Dendritic cell treated with granulocyte-macrophage colony-stimulating factor and Interleukin-4, amounts not matched to agents 40 ng/mL and 50 ng/mL, for 4 days (primary cell): ENCODE measurements at regions not wholly inside any gene's neighbourhood (a gene's known extent, or its start where the extent isn't known, plus 50 kb on each side); places are given as distances from the start of the nearest gene placed in this dataset.

ENCODE experiments used
- H3K27ac Mint-ChIP-seq: one replicate; pipeline ENCODE4 v1.8.0; 2022; ENCODE audit warnings: mild to moderate bottlenecking, mixed read lengths
- H3K27me3 Mint-ChIP-seq: one replicate; pipeline ENCODE4 v1.8.0; 2022; ENCODE audit warnings: mild to moderate bottlenecking, mixed read lengths
- H3K36me3 Mint-ChIP-seq: one replicate; pipeline ENCODE4 v1.8.0; 2022; ENCODE audit warnings: low read depth, mixed read lengths
- H3K4me1 Mint-ChIP-seq: one replicate; pipeline ENCODE4 v1.8.0; 2022; ENCODE audit warnings: low read depth, mixed read lengths
- H3K4me3 Mint-ChIP-seq: one replicate; pipeline ENCODE4 v1.8.0; 2022; ENCODE audit warnings: mild to moderate bottlenecking, moderate library complexity, mixed read lengths
- H3K9me3 Mint-ChIP-seq: one replicate; pipeline ENCODE4 v1.8.0; 2022; ENCODE audit warnings: mixed read lengths
- intact Hi-C: fragments of 100-400 bp; cut with micrococcal nuclease; formaldehyde crosslinking; loops from one replicate; pipeline ENCODE4 v1.15.0; 2022

- Mint-ChIP-seq H3K4me1 (no peaks in the 10 kb centered on the region), H3K27me3 (no peaks in the 10 kb centered on the region), H3K36me3 (no peaks in the 10 kb centered on the region), H3K9me3 (peaks cover 20% of the 10 kb centered on the region), H3K27ac (no peak overlapping the region), H3K4me3 (no peak overlapping the region)
- intact Hi-C loops = no loop called here
These were observed 1467.3 kb upstream of the MIR17HG start for GRCh38 chr13:89880201-89880600.

DNA sequence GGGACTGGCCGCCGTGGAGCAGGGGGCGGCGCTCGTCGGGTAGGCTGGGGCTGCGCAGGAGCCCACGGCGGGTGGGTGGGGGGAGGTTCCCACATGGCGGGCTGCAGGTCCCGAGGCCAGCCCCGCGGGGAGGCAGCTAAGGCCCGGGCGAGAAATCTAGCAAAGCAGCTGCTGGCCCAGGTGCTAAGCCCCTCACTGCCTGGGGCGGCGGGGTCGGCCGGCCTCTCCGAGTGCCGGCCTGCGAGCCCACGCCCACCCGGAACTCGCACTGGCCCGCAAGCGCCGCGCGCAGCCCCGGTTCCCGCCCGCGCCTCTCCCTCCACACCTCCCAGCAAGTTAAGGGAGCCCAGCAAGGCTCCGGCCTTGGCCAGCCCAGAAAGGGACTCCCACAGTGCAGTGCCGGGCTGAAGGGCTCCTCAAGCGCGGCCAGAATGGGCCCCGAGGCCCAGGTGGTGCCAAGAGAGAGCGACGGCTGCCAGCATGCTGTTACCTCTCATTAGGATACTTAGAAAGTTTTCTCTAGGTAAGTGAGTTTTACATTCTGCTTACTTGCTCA is 1463.5 kb upstream of the MIR17HG start:
- peaks cover 20% of the 10 kb centered on the region for H3K9me3 Mint-ChIP-seq
- intact Hi-C loops = no loop called here
- H3K4me3 Mint-ChIP-seq = no peak overlapping the region
- no peaks in the 10 kb centered on the region for H3K27me3 Mint-ChIP-seq
- no peaks in the 10 kb centered on the region for H3K36me3 Mint-ChIP-seq
- no peaks in the 10 kb centered on the region for H3K4me1 Mint-ChIP-seq
- no peak overlapping the region for H3K27ac Mint-ChIP-seq

- Mint-ChIP-seq H3K27ac (no peak overlapping the region), H3K4me3 (no peak overlapping the region), H3K4me1 (no peaks in the 10 kb centered on the region), H3K9me3 (peaks cover 6% of the 10 kb centered on the region), H3K36me3 (no peaks in the 10 kb centered on the region), H3K27me3 (no peaks in the 10 kb centered on the region)
- intact Hi-C loops = no loop called here
These were observed 1456.7 kb upstream of the MIR17HG start for GRCh38 chr13:89890806-89891205.

DNA sequence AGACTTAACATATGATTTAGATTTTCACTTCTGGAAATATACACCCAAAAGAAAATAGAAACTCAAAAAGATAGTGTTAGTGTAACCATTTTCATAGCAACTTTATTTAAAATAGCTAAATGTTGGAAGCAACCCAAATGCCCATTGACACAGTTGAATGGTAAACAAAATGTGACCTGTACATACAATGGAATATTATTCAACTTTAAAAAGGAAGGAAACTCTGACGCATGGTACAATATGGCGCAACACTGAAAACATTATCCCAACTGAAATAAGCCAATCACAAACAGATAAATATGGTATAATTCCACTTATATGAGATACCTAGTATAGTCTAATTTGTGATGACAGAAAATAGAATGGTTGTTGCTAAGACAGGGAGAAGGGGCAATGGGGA is 1456.1 kb upstream of the MIR17HG start:
- no peaks in the 10 kb centered on the region for H3K36me3 Mint-ChIP-seq
- H3K27ac Mint-ChIP-seq = no peak overlapping the region

GRCh38 chr13:89897681-89898080 is 1449.8 kb upstream of the MIR17HG start:
- intact Hi-C loops = no loop called here
- Mint-ChIP-seq H3K4me1 (no peaks in the 10 kb centered on the region), H3K9me3 (peaks cover 9% of the 10 kb centered on the region), H3K27me3 (no peaks in the 10 kb centered on the region), H3K36me3 (no peaks in the 10 kb centered on the region), H3K27ac (no peak overlapping the region), H3K4me3 (no peak overlapping the region)

More for the DNA sequence above, 1456.1 kb upstream of the MIR17HG start:
- H3K4me3 Mint-ChIP-seq = no peak overlapping the region
- no peaks in the 10 kb centered on the region for H3K4me1 Mint-ChIP-seq
- peaks cover 6% of the 10 kb centered on the region for H3K9me3 Mint-ChIP-seq
- no peaks in the 10 kb centered on the region for H3K27me3 Mint-ChIP-seq
- intact Hi-C loops = no loop called here

GRCh38 chr13:89899302-89900103 is 1448.0 kb upstream of the MIR17HG start:
- intact Hi-C loops = no loop called here
- Mint-ChIP-seq H3K36me3 (no peaks in the 10 kb centered on the region), H3K27ac (no peak overlapping the region), H3K9me3 (peaks cover 9% of the 10 kb centered on the region), H3K27me3 (no peaks in the 10 kb centered on the region), H3K4me1 (no peaks in the 10 kb centered on the region), H3K4me3 (no peak overlapping the region)

- H3K9me3 Mint-ChIP-seq = peaks cover 9% of the 10 kb centered on the region
- H3K27ac Mint-ChIP-seq = no peak overlapping the region
- H3K36me3 Mint-ChIP-seq = no peaks in the 10 kb centered on the region
- H3K4me1 Mint-ChIP-seq = no peaks in the 10 kb centered on the region
- H3K4me3 Mint-ChIP-seq = no peak overlapping the region
- intact Hi-C loops = no loop called here
- no peaks in the 10 kb centered on the region for H3K27me3 Mint-ChIP-seq
These were observed 1447.3 kb upstream of the MIR17HG start for GRCh38 chr13:89900104-89900765.

- intact Hi-C loops = no loop called here
- no peak overlapping the region for H3K4me3 Mint-ChIP-seq
- no peaks in the 10 kb centered on the region for H3K36me3 Mint-ChIP-seq
- H3K4me1 Mint-ChIP-seq = no peaks in the 10 kb centered on the region
- no peak overlapping the region for H3K27ac Mint-ChIP-seq
- no peaks in the 10 kb centered on the region for H3K27me3 Mint-ChIP-seq
- peaks cover 23% of the 10 kb centered on the region for H3K9me3 Mint-ChIP-seq
These were observed 1445.3 kb upstream of the MIR17HG start for GRCh38 chr13:89902223-89902622.

GRCh38 chr13:89903115-89903514 is 1444.4 kb upstream of the MIR17HG start:
- intact Hi-C loops = no loop called here
- Mint-ChIP-seq H3K27me3 (no peaks in the 10 kb centered on the region), H3K27ac (no peak overlapping the region), H3K9me3 (peaks cover 23% of the 10 kb centered on the region), H3K36me3 (no peaks in the 10 kb centered on the region), H3K4me3 (no peak overlapping the region), H3K4me1 (no peaks in the 10 kb centered on the region)

- intact Hi-C loops = no loop called here
- H3K4me3 Mint-ChIP-seq = no peak overlapping the region
- no peaks in the 10 kb centered on the region for H3K4me1 Mint-ChIP-seq
- no peak overlapping the region for H3K27ac Mint-ChIP-seq
- H3K27me3 Mint-ChIP-seq = no peaks in the 10 kb centered on the region
- H3K9me3 Mint-ChIP-seq = peaks cover 25% of the 10 kb centered on the region
- no peaks in the 10 kb centered on the region for H3K36me3 Mint-ChIP-seq
These were observed 1437.3 kb upstream of the MIR17HG start for GRCh38 chr13:89910166-89910565.

GRCh38 chr13:89916551-89916950 is 1430.9 kb upstream of the MIR17HG start:
- Mint-ChIP-seq H3K36me3 (no peaks in the 10 kb centered on the region), H3K4me3 (no peak overlapping the region), H3K4me1 (peaks cover 13% of the 10 kb centered on the region), H3K27ac (no peak overlapping the region), H3K9me3 (peaks cover 12% of the 10 kb centered on the region), H3K27me3 (no peaks in the 10 kb centered on the region)
- intact Hi-C loops = no loop called here

- Mint-ChIP-seq H3K4me3 (no peak overlapping the region), H3K36me3 (no peaks in the 10 kb centered on the region), H3K9me3 (peaks cover 12% of the 10 kb centered on the region), H3K27me3 (no peaks in the 10 kb centered on the region), H3K4me1 (peaks cover 13% of the 10 kb centered on the region), H3K27ac (no peak overlapping the region)
- intact Hi-C loops = no loop called here
These were observed 1427.0 kb upstream of the MIR17HG start for GRCh38 chr13:89920461-89920860.

DNA sequence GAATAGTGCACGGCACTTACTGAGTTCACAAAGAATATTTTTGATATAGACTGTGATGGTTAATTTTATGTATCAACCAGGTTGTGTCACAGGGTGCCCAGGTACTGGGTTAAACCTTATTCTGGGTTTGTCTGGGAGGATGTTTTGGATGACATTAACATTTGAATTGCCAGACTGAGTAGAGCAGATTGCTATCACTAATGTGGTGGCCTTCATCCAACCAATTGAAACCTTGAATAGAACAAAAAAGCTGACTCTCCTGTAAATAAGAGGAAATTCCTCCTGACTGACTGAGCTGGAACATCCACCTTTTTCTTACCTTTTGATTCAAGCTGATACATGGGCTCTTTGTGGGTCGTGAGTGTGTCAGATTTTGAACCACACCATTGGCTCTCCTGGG is 1424.4 kb upstream of the MIR17HG start:
- no peaks in the 10 kb centered on the region for H3K27me3 Mint-ChIP-seq
- peaks cover 12% of the 10 kb centered on the region for H3K9me3 Mint-ChIP-seq
- no peaks in the 10 kb centered on the region for H3K36me3 Mint-ChIP-seq
- H3K4me1 Mint-ChIP-seq = peaks cover 8% of the 10 kb centered on the region
- no peak overlapping the region for H3K4me3 Mint-ChIP-seq
- H3K27ac Mint-ChIP-seq = no peak overlapping the region
- intact Hi-C loops = no loop called here

DNA sequence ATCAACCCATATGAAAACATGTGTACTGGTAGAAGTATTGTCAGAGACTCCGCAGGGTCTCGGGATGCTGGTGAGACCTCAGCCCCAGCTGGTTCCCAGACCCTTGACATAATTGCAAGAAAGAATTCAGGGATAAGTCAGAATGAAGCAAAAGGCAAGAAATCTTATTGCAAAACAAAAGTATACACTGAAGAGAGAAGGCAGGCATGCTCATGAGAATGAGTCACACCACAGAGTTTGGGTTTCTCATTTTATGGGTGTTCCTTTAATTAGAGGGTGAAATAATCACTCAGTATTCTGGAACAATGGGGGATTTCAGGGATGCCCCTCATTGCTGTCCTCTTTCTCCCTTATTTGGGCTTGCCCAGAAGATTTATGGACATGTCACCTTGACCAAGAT is 1423.8 kb upstream of the MIR17HG start:
- H3K36me3 Mint-ChIP-seq = no peaks in the 10 kb centered on the region
- no peak overlapping the region for H3K27ac Mint-ChIP-seq
- H3K4me3 Mint-ChIP-seq = no peak overlapping the region
- no peaks in the 10 kb centered on the region for H3K27me3 Mint-ChIP-seq
- intact Hi-C loops = no loop called here
- peaks cover 12% of the 10 kb centered on the region for H3K9me3 Mint-ChIP-seq
- H3K4me1 Mint-ChIP-seq = peaks cover 8% of the 10 kb centered on the region
